ENCODE measurements at regions not wholly inside any gene's neighbourhood (a gene's known extent, or its start where the extent isn't known, plus 50 kb on each side); places are given as distances from the start of the nearest gene placed in this dataset.

- no peak for DNase-seq
Observed at GRCh38 chrX:45975633-45976032, 569.6 kb downstream of the ZNF674 start.

- DNase-seq, result no peak
Observed at GRCh38 chrX:45972636-45973035, 572.6 kb downstream of the ZNF674 start.

GRCh38 chrX:45959567-45959966 is 585.7 kb downstream of the ZNF674 start:
- DNase-seq, result no peak

DNA sequence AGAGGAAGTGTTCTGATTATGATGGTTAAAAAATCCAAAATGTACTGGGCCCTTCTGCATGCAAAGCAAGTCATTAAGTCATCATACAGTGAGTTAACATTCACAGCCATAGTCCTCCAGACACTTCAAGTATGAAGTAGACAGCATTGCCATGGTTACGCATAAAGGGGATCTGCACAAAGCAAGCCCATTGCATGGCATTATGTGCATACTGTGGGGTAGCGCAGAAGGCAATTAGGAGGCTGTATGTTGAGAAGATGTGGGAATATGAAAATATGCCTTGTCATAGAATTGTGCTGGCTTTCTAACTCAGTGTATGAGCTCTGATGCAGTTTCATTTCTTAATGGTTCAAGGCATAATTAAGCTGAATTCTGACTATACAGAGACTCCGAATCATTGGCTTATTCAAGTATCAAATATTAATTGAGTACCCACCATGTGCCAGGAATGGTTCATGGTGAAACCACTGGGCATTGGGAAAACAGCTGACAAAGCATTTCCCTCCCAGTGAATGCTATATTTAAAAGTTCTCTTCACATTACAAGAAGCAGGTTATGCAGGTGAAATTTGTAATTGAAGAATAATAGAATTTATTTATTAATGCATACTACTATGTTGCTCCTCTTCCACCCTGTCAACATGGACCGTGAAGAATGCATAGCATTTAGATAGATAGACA is 588.9 kb downstream of the ZNF674 start:
- DNase-seq, result peak; percentile 5

DNA sequence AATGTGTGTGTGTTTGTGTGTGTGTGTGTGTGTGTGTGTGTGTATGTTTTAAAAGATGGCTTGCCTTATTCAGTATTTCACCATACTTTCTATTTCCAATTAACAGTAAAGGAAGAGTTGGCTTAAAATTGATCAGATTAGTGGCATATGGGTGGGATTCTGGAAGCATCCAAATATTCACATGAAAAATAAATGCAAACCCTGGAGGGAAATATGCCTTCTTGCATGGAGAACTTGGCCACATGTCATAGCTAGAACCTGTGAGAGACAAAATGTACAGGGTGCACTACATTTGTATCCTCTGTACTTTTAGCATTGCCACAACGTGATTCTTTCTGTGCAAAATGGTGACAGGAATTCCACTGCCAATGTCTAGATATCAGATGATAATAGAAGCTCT is 589.6 kb downstream of the ZNF674 start:
- no peak for DNase-seq

DNA sequence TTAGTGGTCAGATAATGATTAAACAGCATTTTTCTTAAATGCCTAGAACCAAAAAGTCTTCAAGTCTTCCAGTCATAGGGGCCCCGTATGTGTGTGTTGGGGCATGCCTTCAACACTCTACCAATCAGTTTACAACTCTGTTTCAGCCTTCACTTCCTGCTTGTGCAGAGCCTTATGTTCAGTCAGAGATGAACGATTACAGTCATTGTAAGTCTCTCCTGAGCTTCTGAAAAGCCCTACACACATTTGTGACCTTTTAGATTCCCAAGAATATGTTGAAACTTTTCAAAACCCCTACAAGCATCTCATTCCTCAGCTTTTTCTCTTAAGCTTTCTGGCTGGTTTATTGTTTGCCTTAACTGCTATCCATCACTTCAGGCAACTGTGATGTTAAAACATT is 591.2 kb downstream of the ZNF674 start:
- DNase-seq, result no peak

- no peak for DNase-seq
Observed at GRCh38 chrX:45952030-45952429, 593.2 kb downstream of the ZNF674 start.

GRCh38 chrX:45935408-45935807 is 609.8 kb downstream of the ZNF674 start:
- DNase-seq, result no peak

DNA sequence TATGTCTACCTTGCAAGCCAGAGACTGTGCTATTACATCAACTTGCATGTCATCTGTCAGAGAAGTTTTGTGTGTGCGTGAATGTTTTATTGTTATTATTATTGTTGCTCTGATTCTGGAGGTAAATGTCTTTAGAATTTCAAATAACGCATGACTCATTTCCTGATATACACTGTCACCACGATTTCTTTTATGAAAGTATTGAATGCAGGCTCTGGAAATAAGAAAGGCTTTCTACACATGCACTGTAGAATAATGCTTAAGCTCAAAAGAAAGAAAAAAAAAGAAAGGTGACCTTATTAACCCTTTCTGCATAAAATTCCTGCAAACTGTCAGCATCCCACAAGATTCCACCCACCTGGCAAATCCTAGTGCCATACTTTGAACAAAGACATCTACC is 632.9 kb downstream of the ZNF674 start:
- DNase-seq, result no peak

- no peak for DNase-seq
Observed at GRCh38 chrX:45907786-45908185, 637.4 kb downstream of the ZNF674 start.

DNA sequence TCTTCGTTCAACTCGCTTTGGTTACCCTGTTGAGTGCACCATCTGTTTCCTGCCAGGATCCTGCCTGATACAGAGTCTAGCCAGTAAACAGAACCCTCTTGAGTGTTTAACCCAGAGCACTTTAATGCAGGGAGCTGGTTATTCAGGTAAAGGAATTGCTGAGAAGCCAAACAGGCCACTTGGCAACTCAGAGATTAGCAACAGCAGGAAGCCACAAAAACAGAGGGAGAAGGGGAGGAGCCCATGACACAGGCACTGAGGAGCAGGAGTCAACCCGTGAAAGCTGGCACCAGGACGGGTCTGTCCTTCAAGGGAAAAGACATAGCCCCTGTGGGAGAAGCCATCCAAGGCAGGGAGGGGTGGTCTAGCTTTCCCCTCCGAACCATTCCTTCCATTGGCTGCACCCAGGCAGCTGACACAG is 641.4 kb downstream of the ZNF674 start:
- no peak for DNase-seq

- DNase-seq, result no peak
Observed at GRCh38 chrX:45900766-45901615, 644.2 kb downstream of the ZNF674 start.

DNA sequence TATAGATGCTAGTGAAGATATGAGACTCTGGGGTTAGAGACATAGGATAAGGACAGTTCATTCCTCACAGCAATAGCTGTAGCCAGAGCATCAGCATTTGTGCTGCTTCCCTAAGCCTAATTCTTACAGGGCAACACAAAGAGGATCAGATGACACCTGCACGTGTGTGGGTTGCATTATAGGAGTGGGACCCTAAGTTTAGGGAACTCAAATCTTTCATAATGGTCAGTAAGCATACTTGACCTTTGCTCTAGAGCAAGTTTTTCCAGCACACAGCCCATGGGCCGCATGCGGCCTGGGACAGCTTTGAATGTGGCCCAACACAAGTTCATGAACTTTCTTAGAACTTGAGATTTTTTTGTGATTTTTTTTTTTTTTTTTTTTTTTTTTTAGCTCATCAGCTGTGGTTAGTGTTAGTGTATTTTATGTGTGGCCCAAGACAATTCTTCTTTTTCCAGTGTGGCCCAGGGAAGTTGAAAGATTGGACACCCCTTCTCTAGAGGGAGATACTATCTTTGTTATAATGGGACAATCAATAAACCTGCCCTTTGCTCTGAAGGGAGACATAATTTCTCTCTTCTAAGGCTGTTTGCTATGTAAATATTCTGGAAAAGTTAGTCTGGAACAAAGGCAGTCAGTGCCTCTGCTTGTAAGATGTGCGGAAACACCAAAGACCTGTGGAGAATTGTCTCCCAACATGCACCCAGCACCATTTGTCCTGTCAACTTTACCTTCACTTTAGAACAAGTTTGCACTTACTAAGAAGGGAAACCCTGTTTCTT is 650.2 kb downstream of the ZNF674 start:
- no peak for DNase-seq

DNA sequence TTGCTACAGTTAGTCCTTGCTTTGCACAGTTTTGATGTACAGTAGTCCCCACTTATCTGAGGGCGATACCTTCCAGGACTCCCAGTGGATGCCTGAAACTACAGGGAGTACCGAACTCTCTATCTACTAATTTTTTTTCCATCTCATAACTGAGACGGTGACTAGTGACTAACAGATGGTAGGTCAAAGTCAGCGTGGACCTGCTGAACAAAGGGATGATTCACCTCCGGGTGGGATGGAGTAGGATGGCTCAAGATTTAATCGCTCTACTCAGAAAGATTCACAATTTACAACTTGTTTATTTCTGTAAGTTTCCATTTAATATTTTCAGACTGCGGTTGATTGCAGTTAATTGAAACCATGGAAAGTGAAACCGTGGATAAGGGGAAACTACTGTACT is 655.8 kb downstream of the ZNF674 start:
- no peak for DNase-seq

DNA sequence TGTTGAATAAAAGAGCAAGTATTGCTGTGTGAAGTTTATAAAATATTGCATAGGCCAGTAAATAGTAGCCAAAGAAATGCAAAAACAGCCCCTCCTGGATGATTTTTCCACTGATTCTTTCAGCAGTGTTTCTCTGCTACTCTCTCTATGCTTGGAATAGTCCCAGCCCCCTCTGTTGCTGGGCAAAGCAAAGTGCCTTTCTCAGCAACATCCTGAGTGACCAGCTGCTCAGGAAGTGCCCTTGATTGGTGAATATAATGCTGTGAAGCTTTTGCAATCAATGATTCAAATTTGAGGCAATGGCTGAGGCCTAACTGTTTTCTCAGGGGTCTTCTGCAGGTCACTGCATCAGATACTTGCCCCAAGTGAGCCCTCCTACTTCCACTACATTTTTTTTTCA is 656.7 kb downstream of the ZNF674 start:
- DNase-seq, result no peak

DNA sequence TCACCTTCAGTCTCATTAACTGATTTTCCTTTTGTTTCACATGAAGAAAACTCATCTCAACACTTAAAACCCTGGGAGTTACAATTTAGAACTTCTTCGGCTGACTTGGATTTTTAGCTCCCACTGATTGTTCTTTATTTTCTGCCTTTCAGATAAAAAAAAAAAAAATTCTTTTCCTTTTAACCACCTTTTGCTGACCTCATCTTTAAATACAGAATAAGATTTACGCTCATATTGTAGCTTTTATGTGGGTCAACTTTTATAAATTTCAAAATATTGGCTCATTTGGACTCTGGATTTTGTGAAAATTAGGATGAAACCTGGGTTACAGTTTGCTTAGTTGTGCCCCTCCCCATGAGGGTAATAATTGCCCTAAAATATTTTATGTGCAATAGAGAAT is 659.3 kb downstream of the ZNF674 start:
- DNase-seq, result no peak

GRCh38 chrX:45879512-45879911 is 665.7 kb downstream of the ZNF674 start:
- DNase-seq, result no peak

- DNase-seq, result no peak
Observed at GRCh38 chrX:45876206-45876605, 669.0 kb downstream of the ZNF674 start.

DNA sequence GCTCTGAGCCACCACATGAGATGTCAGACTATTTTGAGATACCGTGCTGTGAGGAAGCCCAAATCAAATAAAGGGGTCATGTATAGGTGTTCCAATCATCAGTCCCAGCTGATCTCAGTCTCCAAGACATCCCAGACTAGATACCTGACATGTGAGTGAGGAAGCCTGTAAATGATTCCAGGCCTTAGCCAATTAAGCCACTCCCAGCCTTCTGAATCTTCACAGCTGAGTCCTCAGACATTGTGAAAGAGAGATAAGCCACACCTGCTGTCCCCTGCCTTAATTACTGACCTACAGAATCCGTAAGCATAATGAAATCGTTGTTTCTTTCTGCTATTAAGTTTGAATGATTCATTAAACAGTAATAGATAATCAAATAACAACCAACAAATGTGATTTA is 671.4 kb downstream of the ZNF674 start:
- DNase-seq, result no peak

DNA sequence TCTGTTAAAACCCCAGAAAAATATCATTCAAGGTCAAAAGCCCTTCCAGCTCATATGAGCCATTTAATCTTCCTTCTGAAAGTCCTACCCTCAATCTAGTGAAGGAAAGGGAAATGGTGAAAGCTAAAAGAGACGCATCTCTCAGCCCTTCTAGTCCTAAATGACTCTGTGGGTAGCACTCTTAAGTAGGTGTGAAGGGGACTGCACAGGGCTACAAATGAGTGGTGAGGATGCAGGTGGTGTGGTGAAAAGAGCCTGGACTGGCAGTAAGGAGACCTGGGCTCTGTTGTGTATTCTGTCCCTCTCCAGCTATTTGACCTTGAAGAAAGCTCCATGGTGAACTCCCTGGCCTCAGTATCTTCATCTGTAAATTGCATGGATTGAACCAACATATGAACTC is 671.8 kb upstream of the DIPK2B start:
- no peak for DNase-seq

- no peak for DNase-seq
Observed at GRCh38 chrX:45868425-45868824, 667.7 kb upstream of the DIPK2B start.

DNA sequence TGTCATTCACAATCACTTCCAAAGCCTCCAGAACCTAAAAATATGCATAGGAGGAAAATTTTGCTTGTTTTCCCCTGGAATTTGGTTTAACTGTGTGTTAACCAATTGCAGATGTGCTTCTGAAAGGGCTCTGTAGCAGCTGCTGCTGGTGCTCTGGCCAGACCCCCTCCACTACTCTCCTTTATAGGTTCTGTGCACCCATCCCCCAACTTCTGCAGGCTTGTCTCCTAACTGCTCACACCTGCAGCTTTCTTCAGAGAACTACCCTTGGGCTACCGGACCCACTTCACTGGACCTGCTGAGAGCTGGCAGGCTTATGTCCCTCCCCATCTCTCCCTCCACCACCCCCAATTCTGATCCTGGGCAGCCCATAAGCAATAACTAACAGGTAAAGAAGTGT is 662.1 kb upstream of the DIPK2B start:
- DNase-seq, result no peak

GRCh38 chrX:45860450-45860849 is 659.8 kb upstream of the DIPK2B start:
- no peak for DNase-seq

DNA sequence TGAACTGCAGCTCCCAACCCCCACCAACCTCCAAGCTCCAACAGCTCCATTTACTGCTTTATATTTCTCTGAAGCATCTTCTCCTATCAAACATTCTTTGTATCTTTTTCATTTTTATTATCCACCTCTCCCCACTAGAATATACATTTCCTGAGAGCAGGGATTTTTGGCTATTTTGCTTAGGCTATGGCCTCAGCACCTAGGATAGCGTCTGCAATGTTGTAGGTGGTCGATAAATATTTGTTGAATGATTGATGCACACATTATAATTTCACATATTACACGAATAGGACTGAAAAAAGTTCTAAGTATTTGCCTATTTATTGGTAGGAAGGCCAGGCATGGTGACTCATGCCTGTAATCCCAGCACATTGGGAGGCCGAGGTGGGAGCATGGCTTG is 658.7 kb upstream of the DIPK2B start:
- no peak for DNase-seq
